Daoy (cell line): ENCODE measurements at regions not wholly inside any gene's neighbourhood (a gene's known extent, or its start where the extent isn't known, plus 50 kb on each side); places are given as distances from the start of the nearest gene placed in this dataset.
"Not testable (repeated sequence)": the region's sequence is repeated elsewhere in the genome, so short reads cannot be mapped to it uniquely, and the experiment has no call there.

Source experiments
- DNase-seq: peaks from one replicate; pipeline ENCODE4 v3.0.0-alpha.2; 2015; ENCODE audit warnings: low read depth

DNA sequence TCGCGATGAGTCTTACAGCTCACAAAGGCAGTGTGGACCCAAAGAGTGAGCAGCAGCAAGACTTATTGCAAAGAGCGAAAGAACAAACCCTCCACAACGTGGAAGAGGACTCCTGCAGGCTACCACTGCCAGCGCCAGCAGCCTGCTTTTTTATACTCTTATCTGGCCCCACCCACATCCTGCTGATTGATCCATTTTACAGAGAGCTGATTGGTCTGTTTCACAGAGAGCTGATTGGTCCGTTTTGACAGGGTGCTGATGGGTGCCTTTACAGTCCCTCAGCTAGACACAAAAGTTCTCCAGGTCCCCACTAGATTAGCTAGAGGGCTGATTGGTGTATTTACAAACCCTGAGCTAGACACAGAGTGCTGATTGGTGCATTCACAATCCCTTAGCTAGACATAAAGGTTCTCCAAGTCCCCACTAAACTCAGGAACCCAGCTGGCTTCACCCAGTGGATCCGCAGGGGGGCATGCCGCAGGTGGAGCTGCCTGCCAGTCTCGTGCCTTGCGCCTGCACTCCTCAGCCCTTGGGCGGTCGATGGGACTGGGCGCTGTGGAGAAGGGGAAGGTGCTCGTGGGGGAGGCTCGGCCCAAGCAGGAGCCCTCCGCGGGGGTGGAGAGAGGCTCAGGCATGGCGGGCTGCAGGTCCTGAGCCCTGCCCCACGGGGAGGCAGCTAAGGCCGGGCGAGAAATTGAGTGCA lies 75.7 kb downstream of the QDPR start:
- not testable (repeated sequence) for DNase-seq

DNA sequence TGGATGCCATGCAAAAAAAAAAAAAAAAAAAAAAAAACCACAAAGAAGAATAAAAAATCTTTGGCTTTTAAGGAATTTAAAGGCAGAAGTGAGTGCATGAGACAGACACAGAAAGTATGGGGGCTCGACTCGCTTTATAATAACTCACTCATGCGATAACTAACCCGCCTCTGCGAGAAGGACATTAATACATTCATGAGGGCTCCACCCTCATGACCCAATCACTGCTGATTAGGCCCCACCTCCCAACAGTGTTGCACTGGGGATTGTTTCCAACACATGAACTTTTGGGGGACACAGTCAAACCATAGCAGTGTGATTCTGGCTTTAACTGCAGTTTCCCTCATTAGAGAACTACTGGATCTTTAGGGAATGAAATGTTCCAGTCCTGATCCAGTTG lies 78.1 kb downstream of the QDPR start:
- DNase-seq, result no peak

DNA sequence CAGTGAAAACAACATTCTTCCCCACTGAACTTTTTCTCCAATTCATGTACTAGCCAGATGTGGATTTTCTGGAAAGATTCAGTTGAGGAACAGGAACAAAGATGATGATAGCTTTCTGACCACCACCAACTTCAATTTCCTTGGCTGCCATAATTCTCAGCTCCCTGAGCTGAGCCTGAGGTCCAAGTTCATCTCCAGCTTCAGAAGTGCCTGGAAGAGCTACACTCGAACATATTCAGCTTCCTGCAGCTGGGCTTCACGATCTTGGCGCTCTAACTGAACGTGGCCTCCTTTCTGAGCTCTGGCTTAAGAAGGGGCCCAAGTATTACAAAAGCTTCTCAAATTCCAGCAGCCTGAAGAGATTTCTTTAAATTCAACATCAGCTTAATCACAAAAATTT lies 83.9 kb downstream of the QDPR start:
- no peak for DNase-seq

DNA sequence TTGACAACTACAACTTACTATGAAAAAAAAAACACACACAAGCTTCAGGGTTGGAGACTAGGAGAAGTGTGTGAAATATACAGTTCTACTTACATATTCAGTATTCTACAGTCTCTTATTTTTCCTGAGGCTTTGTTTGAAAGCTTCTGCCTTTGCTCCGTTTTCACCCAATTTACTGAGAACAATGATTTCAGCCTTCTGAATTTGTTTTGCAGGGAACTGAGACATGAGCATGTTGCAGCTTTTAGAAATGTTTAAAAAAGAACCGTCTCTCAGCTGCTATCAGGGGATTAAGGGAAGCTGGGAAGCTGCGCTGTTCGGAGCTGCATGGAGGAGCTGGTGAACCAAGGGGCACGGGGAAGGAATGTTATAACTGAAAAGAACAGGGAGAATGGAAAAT lies 85.7 kb downstream of the QDPR start:
- DNase-seq, result no peak

DNA sequence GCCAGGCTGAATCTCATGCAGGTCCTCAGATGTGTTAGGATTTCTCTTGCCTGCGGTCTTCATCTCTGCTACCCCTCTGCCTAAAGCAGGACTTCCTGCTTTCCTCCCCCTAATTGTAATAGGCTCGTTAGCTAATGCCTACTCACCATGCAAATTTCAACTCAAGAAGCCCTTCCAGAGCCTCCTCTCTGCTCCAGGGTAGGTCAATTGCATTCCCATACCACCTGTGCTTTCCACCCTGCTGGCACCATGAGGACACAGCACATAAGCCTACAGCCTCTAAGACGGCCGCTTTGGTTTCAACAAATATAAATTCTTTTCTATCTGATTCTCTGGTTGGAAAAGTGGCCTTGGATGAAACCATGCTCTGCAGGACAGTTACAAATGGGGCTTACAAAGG lies 93.9 kb downstream of the QDPR start:
- no peak for DNase-seq

DNA sequence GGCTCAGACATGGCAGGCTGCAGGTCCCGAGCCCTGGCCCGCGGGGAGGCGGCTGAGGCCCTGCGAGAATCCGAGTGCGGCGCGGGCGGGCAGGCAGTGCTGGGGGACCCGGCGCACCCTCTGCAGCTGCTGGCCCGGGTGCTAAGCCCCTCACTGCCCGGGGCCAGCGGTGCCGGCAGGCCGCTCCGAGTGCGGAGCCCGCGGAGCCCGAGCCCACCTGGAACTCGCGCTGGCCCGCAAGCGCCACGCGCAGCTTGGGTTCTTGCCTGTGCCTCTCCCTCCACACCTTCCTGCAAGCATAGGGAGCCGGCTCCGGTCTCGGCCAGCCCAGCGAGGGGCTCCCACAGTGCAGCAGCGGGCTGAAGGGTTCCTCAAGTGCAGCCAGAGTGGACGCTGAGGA lies 97.5 kb downstream of the QDPR start:
- no peak for DNase-seq

DNA sequence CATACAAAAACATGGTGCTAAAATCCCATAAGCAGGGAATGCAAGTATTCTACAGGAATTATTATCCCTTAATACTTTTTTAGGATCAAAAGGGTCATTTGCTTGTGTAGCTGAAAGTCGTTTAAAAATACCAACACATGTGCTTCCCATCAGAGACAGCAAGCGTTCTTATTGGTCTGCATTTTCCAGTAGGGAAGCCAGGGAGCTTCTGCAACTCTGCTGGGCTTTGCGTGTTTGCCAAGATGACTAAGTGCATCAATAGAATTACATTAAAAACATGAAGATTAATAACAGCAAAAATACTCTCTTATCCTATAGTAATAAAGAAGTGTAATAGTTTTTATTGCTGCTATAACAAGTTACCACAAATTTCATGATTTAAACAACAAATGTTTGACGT lies 111.2 kb downstream of the QDPR start:
- DNase-seq, result no peak

DNA sequence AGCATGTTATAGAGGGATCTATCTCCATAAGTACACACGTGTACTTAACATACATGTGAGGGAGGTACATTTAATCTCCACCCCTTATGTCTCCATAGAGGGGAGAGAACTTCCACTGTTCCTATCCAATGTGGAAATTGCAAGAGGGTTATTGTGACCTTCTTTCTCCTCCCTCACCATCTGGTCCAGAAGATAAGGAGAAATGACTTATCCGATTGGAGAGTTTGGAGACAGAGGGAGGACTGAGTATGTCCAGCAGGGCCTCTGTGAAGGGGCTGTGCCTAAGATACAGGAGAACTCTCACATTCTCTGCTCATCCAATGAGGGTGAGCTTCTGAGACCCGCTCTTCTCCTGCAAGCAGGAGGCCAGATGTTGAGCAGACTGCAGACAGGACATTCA lies 113.1 kb downstream of the QDPR start:
- DNase-seq, result no peak

DNA sequence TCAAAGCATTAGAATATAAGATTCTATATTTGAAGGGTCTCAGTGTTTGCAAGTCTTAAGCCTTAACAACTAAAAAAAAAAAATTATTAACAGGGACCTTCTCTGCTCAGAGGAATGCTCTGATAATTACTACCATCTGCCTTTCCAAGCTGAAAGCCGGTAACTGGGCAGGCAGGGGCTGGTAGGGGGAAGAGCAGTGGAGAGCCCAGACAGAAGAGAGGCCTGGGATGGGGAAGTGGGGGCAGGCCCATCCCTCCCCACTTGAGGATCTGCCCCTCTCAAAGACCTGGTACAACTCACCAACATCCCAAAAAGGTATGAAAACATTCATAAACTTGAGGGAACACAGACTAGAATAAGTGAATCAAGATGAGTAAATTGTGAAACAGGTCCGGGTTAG lies 113.9 kb downstream of the QDPR start:
- no peak for DNase-seq

DNA sequence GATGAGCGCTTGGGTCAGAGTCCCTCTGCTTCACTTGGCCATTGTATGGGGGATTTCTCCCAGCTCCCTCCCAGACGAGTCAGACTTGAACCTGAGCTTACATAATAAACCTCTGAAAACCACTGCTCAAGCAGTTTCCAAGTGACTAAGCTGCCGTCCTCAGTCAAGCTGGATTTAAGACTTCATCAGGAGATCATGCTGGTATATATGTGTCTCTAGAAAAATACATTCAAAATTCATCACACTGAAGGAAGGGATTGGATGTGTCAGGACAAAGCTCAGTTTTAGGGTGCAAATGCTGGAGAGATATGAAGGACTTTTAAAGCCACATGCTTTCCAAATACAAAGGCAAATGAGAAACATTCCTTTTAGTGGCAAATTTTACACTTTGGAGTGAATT lies 114.3 kb downstream of the QDPR start:
- no peak for DNase-seq

DNA sequence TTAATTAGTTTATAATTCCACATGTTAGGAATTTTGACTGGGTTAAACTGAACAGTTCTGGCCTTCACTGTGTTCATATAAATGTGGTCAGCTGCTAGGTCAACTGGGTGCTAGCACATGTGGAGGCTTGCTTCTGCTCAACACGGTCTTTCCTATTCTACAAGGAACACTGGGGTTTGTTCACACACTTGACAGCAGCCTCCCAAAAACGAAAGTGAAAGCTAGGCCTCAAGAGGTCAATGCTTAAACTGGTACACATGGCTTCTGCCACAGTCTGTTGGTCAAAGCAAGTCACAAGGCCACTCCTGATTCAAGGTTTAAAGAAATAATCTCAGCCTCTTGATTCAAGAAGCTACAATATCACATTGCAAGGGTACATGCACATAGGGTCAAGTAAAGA lies 126.5 kb downstream of the QDPR start:
- DNase-seq, result no peak

DNA sequence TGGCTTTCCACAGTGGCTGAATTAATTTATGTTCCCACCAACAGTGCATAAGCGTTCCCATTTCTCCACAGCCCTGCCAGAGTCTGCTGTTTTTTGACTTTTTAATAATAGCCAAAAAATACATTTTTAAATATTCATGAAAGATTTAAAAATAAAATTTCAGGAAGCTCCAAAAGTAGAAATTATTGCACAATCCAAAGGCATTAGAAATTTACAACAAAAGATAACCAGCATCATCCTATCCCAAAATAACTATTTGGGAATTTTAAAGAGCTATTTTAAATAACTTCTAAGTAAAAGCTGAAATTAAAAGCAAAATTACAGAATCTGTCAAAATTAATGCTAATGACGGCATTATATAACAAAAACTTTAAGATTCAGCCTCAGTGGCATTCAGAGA lies 131.5 kb downstream of the QDPR start:
- no peak for DNase-seq

DNA sequence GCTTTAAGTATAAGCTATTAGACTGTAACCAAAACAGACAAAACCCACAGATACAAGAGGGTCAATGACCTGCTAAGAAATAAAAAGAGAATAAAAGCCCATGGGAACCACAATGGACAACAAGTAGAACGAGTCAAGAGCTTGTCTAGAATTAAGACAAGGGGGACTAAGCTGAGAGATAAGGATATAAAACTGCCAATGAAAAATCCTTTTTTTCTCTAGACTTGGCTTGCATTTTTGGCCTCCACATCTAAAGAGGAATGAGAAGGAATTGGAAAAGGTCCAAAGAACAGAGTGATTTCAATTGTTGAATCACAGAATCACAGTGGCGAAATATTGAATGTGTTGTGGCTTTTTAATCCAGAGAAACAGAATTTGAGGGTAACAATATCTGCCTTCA lies 135.7 kb downstream of the QDPR start:
- no peak for DNase-seq

DNA sequence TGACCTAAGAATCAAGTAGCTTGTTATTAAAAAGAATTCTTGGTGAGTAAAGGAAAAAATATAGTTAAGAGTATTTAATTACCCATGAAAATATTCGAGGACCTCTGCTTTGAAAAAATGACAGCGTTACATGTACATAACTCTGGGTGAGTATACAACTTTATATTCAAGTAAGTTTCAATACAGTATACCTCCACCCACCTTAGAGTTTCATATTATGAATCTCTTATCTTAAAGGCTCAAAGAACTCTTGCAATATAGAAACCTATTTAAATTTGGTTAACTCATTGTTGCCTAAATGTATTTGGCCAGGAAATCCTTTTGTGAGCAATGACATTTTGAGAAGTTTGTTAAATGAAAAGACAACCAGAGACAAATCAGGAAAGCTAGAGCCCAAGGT lies 138.2 kb downstream of the QDPR start:
- DNase-seq, result no peak

DNA sequence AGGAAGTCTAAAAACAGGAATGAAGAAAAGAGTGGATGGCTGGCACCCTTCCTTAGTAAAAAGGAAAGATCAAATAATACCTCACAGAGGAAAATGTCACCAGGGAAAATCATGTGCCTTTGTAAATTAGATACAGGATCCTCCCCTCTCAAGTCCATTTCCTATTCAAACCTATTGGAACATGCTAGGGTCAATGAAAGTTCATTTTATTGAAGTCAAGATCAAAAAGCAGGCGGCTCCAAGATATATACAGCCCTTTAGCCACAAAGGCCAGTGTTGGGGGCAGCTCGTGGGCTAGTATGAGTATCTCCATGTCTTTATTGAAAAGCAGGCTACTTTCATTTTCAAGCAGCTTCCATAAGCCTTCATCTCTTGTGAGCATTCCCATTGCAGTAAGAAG lies 141.1 kb downstream of the QDPR start:
- no peak for DNase-seq

DNA sequence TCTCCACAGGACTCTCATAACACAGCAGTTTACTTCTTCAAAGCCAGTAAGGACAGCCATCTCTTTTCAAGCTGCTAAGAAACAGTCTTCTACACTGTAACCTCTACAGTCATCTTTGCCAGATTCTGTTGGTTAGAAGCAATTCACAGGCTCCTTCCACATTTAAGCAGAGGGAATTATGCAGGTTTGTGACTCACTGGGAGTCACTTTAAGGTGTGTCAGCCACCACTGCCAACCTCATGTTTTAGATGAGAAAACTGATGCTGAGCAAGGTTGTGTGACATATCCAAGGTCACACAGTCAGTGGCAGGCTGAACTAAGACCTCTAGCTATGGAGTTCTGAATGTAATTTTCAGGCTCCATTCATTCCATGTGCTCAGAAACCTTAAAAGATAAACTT lies 143.5 kb downstream of the QDPR start:
- DNase-seq, result no peak

DNA sequence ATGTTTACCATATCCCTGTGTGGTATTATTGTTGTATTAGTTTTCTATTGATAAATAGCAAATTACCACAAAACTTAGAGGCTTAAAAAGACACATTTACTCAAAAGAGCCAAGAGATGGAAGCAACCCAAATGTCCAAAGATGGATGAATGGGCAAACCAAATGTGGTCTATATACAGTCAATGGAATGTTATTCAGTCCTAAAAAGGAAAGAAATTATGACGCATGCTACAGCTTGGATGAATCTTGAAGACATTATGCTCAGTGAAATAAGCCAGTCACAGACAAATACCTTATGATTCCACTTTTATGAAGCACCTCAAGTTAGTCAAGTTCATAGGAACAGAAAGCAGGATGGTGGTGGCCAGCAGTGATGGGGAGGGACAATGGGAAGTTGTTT lies 144.7 kb downstream of the QDPR start:
- no peak for DNase-seq

DNA sequence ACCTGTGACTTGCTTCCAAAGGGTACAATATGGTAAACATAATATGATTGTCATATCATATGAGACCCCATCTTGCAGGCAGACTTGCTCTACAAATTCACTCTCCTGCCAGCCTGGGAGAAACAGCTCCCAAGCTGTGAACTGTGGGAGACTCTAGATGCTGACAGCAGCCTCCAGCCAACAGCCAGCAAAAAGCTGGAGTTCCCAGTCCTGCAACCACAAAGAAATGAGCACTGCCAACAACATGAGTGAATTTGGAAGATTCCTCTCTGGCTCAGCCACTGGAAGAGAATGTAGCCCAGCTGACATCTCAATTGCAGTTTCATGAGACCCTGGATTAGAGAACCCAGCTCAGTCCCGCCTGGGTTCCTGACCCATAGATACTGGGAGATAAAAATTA lies 145.4 kb downstream of the QDPR start:
- DNase-seq, result no peak

DNA sequence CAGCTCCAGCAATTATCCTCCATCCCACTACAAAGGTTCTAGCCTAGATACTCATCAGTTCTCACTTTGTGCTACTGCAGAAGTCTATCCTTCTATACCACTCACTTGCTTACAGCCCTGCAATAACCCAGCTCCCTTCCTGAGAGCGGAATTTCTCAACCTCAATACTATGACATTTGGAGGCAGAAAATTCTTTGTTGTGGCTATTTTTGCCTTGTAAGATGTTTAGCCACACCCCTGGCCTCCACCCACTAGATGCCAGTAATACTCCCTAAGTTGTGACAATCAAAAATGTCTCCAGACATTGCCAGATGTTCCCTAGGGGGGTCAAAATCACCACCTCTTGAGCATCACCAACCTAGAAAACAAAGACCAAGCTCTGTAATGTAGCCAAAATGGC lies 149.5 kb downstream of the QDPR start:
- DNase-seq, result no peak

DNA sequence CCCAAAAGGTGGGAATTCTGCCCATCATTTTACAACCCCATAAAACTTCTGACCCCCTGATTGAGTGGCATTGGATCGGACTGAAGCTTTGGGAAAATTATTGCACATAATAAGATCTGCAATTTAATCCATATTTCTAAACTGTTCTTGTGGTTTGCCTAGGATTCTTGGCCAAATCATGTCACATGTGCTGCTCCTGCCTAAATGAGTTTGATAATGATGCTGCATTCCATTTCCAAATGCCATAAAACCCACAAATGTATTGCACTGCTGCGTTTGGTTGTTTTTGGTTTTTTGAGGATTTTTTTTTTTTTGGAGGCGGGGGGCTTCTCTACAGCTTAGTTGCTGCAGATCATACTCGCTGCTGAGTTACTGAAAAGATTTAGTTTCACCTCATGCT lies 153.6 kb downstream of the QDPR start:
- no peak for DNase-seq

DNA sequence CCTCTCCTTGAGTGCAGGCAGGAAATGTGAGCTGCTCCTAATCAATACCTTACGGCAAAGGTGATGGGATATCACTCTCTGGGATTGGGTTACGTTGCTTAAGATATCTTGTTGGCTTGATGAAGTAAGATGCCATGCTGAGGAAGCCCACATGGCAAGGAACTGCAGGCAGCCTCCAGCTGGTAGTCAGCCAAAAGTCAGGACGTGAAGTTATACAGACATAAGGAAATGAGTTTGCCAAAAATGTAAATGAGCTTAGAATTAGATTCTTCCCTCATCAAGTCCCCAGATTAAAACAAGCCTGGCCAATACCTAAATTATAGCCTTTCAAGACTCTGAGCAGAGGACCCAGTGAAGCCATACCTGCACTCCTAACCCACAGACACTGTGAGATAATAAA lies 155.0 kb downstream of the QDPR start:
- DNase-seq, result no peak

DNA sequence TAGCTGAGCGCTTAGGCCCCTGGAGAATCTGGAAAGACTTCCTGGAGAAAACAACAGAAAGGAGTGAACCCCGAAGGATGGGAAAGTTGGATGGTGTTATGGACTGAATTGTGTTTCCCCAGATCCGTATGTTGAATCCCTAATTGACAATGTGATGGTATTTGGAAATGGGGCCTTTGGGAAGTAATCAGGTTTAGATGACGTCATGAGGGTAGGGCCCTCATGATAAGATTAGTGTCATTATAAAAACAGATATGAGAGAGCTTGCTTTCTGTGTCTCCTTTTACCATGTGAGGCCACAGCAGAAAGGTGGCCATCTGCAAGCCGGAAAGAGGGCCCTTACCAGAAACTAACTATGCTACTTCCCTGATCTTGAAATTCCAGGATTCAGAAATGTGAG lies 159.5 kb downstream of the QDPR start:
- no peak for DNase-seq

DNA sequence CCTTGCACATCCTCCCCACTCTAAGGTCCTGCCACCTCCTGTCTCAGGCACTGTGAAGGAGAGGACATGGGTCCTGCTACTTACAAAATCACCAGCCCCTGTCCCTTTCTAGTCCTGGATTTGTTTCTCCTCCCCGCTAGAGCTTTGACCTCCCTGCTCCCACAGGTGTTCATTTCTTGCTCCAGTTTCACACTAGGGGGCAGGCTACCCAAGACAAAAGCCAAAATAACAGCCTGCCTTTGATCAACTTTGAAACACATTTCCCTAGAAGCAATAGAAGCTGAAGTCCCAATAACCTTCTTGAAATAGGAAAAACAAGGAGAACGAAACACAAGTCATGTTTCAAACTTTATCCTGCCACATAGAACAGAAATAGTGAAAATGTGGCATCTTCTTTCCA lies 164.4 kb downstream of the QDPR start:
- no peak for DNase-seq

DNA sequence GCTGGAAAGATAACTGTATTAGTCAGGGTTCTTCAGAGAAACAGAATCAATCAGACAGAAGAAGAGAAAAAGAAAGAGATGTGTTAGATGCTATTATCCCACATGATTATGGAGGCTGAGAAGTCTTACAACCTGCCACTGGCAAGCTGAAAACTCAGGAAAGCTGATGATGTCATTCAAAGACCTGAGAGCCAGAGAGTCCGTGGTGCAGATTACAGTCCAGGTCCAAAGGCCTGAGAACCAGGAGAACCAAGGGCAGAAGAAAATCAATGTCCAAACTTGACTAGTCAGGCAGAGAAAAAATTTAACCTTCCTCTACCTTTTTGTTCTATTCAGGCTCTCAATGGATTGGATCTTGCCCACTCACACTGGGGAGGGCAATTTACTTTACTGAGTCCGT lies 172.5 kb downstream of the QDPR start:
- no peak for DNase-seq

DNA sequence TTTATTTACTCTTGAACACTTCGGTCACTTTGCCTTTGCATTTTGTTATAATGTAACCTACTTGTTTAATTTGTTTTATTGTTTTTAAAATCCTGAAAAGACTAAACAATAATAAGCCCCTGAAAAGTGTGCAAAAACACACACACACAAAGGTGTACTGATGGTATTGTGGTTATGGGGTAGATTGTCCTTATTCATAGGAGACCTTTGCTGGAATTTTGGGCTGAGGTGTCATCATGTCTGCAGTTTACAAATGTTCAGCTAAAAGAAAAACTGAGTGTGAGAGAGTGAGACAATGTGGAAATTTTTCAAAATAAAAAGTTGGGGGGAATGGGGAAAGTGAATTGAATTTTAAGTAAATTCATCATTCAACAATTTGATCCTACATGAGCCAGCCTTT lies 174.9 kb downstream of the QDPR start:
- DNase-seq, result no peak
